DOHH2 (cell line): ENCODE measurements at regions not wholly inside any gene's neighbourhood (a gene's known extent, or its start where the extent isn't known, plus 50 kb on each side); places are given as distances from the start of the nearest gene placed in this dataset.

Experiments used
- H3F3A ChIP-seq: fragments of 200-600 bp; sonication (generic), shearing (Covaris generic); 2 replicates; pipeline ENCODE4 v1.6.0; 2016; ENCODE audit warnings: antibody characterized with exemption, mild to moderate bottlenecking; ENCODE audit not compliant: control insufficient read depth, insufficient read depth
- H3K27ac ChIP-seq: fragments of 200-600 bp; sonication (generic); 2 replicates; pipeline ENCODE4 v1.5.1; 2014; ENCODE audit warnings: low read depth, mild to moderate bottlenecking, low read length, moderate library complexity
- H3K27me3 ChIP-seq: fragments of 200-600 bp; sonication (generic); 2 replicates; pipeline ENCODE4 v1.6.1; 2014; ENCODE audit warnings: mild to moderate bottlenecking, low read length, mixed read lengths; ENCODE audit not compliant: control insufficient read depth
- H3K36me3 ChIP-seq: fragments of 200-600 bp; sonication (generic); 2 replicates; pipeline ENCODE4 v1.6.1; 2014; ENCODE audit warnings: mild to moderate bottlenecking, low read length, moderate library complexity, mixed read lengths; ENCODE audit not compliant: control insufficient read depth
- H3K4me1 ChIP-seq: fragments of 200-600 bp; sonication (generic); 2 replicates; pipeline ENCODE4 v1.6.1; 2014; ENCODE audit warnings: mild to moderate bottlenecking, low read length, mixed read lengths; ENCODE audit not compliant: control insufficient read depth
- H3K4me2 ChIP-seq: fragments of 200-600 bp; sonication (generic); 2 replicates; pipeline ENCODE4 v1.6.0; 2014; ENCODE audit warnings: mild to moderate bottlenecking, low read length, moderate library complexity
- H3K4me3 ChIP-seq: fragments of 200-600 bp; sonication (generic); 2 replicates; pipeline ENCODE4 v1.5.1; 2014; ENCODE audit warnings: mild to moderate bottlenecking, low read length, mixed read lengths
- H3K79me2 ChIP-seq: fragments of 200-600 bp; sonication (generic); 2 replicates; pipeline ENCODE4 v1.6.1; 2014; ENCODE audit warnings: mild to moderate bottlenecking, low read length, mixed read lengths; ENCODE audit not compliant: control insufficient read depth
- H3K9me2 ChIP-seq: fragments of 200-600 bp; sonication (generic); replicated peaks from 2 replicates; pipeline ENCODE4 v1.6.1; 2014; ENCODE audit warnings: mild to moderate bottlenecking, low read length, mixed read lengths; ENCODE audit not compliant: control insufficient read depth
- H3K9me3 ChIP-seq: fragments of 200-600 bp; sonication (generic); 2 replicates; pipeline ENCODE4 v1.6.1; 2014; ENCODE audit warnings: antibody characterized with exemption, low read length, mixed read lengths; ENCODE audit not compliant: control insufficient read depth, insufficient read depth
- H4K20me1 ChIP-seq: fragments of 200-600 bp; sonication (generic); 2 replicates; pipeline ENCODE4 v1.6.0; 2014; ENCODE audit warnings: low read depth, mild to moderate bottlenecking, antibody characterized with exemption, low read length, moderate library complexity; ENCODE audit not compliant: control insufficient read depth, insufficient read depth
- CTCF ChIP-seq: fragments of 200-600 bp; sonication (generic); IDR thresholded peaks from one replicate; pipeline ENCODE4 v1.5.1; 2014; ENCODE audit warnings: antibody characterized with exemption, mild to moderate bottlenecking, low read depth, low read length; ENCODE audit not compliant: poor library complexity, severe bottlenecking
- EZH2phosphoT487 ChIP-seq: fragments of 200-600 bp; sonication (generic); IDR thresholded peaks from 2 replicates; pipeline ENCODE4 v1.6.1; 2017; ENCODE audit warnings: borderline replicate concordance, mild to moderate bottlenecking, antibody characterized with exemption, low read length, moderate library complexity, mixed read lengths

- no peak for TF ChIP-seq EZH2phosphoT487
- no peak for TF ChIP-seq CTCF
- Histone ChIP-seq H3K4me1 (no peaks in the 10 kb centered on the region), H3K27ac (no peak overlapping the region)
These were observed 980.9 kb upstream of the GJE1 start for GRCh38 chr6:141151710-141152417.

GRCh38 chr6:141141870-141142269 is 990.9 kb upstream of the GJE1 start:
- no peaks in the 10 kb centered on the region for H3K27me3 ChIP-seq
- no peaks in the 10 kb centered on the region for H3K79me2 ChIP-seq
- TF ChIP-seq EZH2phosphoT487 (no peak), CTCF (no peak)
- H3K27ac ChIP-seq, result no peak overlapping the region
- no peak overlapping the region for H3K4me3 ChIP-seq
- no peaks in the 10 kb centered on the region for H3K9me2 ChIP-seq
- no peaks in the 10 kb centered on the region for H3K9me3 ChIP-seq
- no peaks in the 10 kb centered on the region for H3K36me3 ChIP-seq
- no peaks in the 10 kb centered on the region for H4K20me1 ChIP-seq
- H3K4me1 ChIP-seq, result no peaks in the 10 kb centered on the region; the same call in 1 of the 2 replicates
- no peaks in the 10 kb centered on the region for H3F3A ChIP-seq
- H3K4me2 ChIP-seq, result no peak overlapping the region

More at GRCh38 chr6:141151710-141152417, 980.9 kb upstream of the GJE1 start:
- H3F3A ChIP-seq, result no peaks in the 10 kb centered on the region
- H3K27me3 ChIP-seq, result no peaks in the 10 kb centered on the region
- H3K4me2 ChIP-seq, result no peak overlapping the region
- H3K4me3 ChIP-seq, result no peak overlapping the region
- H3K36me3 ChIP-seq, result no peaks in the 10 kb centered on the region
- H3K79me2 ChIP-seq, result no peaks in the 10 kb centered on the region
- no peaks in the 10 kb centered on the region for H3K9me3 ChIP-seq
- no peaks in the 10 kb centered on the region for H3K9me2 ChIP-seq
- H4K20me1 ChIP-seq, result no peaks in the 10 kb centered on the region

- Histone ChIP-seq H3F3A (no peaks in the 10 kb centered on the region), H3K27ac (no peak overlapping the region), H3K4me3 (no peak overlapping the region), H3K9me2 (no peaks in the 10 kb centered on the region), H3K4me2 (no peak overlapping the region), H3K36me3 (no peaks in the 10 kb centered on the region), H3K4me1 (no peaks in the 10 kb centered on the region; the same call in 1 of the 2 replicates), H3K79me2 (no peaks in the 10 kb centered on the region), H4K20me1 (no peaks in the 10 kb centered on the region), H3K27me3 (no peaks in the 10 kb centered on the region), H3K9me3 (no peaks in the 10 kb centered on the region)
- TF ChIP-seq CTCF (no peak), EZH2phosphoT487 (no peak)
These were observed 991.8 kb upstream of the GJE1 start for GRCh38 chr6:141140905-141141304.
